A549 (cell line): ENCODE measurements at regions not wholly inside any gene's neighbourhood (a gene's known extent, or its start where the extent isn't known, plus 50 kb on each side); places are given as distances from the start of the nearest gene placed in this dataset.
"Not testable (repeated sequence)": the region's sequence is repeated elsewhere in the genome, so short reads cannot be mapped to it uniquely, and the experiment has no call there.

ENCODE experiments used
- ATAC-seq, 2 experiments: fragments of 200-7000 bp in 1 of 2; fragments of >200 bp in 1 of 2; cut with Nextera tagmentation in 1 of 2; cut with Tn5 transposase in 1 of 2; 3 replicates each; pipeline versions ENCODE4 v1.8.0 to v1.9.1; 2018 to 2020; ENCODE audit warnings: mild to moderate bottlenecking in 1 of 2, moderate library complexity in 1 of 2
- CTCF ChIA-PET: fragments of 300-600 bp; sonication (Branson Sonifier 250); formaldehyde crosslinking; extraction: SDS; loops from one replicate; lab custom pipeline; 2021; ENCODE audit warnings: antibody characterized with exemption, inconsistent platforms; lab: Yijun Ruan, JAX
- POLR2A ChIA-PET: fragments of 350-600 bp; formaldehyde crosslinking; extraction: SDS; loops from one replicate; lab custom pipeline; 2021; ENCODE audit warnings: antibody characterized with exemption, inconsistent platforms; lab: Yijun Ruan, JAX
- DNase-seq, 2 experiments: peaks; one replicate each; pipeline versions ENCODE4 v3.0.0 to v3.0.0-alpha.2; 2011 to 2016; ENCODE audit warnings: low read depth in 1 of 2, low spot score in 1 of 2
- FAIRE-seq: peaks from 2 replicates; lab custom pipeline; 2011; peaks lifted over from hg19 to GRCh38; lab: Jason Lieb, UNC
- H3K27ac ChIP-seq, 2 experiments: fragments of >200 bp; sonication (Bioruptor Twin); formaldehyde crosslinking; 3 replicates each; pipeline ENCODE4 v1.5.1; 2016 to 2017
- H3K4me1 ChIP-seq: fragments of >200 bp; sonication (Bioruptor Twin); formaldehyde crosslinking; 3 replicates; pipeline ENCODE4 v1.6.1; 2016
- H3K4me2 ChIP-seq: fragments of >200 bp; sonication (Bioruptor Twin); formaldehyde crosslinking; 3 replicates; pipeline ENCODE4 v1.6.1; 2016
- H3K4me3 ChIP-seq: fragments of >200 bp; sonication (Bioruptor Twin); formaldehyde crosslinking; 3 replicates; pipeline ENCODE4 v1.5.1; 2016
- H3K9me3 ChIP-seq: fragments of >200 bp; sonication (Bioruptor Twin); formaldehyde crosslinking; 3 replicates; pipeline ENCODE4 v1.6.1; 2016
- BHLHE40 ChIP-seq: IDR thresholded peaks from 2 replicates; pipeline ENCODE4 v1.6.1; 2012; ENCODE audit warnings: low read depth, low read length, inconsistent platforms
- CBX2 ChIP-seq: fragments of 200-600 bp; sonication (generic); IDR thresholded peaks from 2 replicates; pipeline ENCODE4 v1.6.1; 2016; ENCODE audit warnings: low read depth, mild to moderate bottlenecking, borderline replicate concordance
- CEBPB ChIP-seq, 2 experiments: fragments of >200 bp in 1 of 2; sonication (Bioruptor Twin) in 1 of 2; formaldehyde crosslinking in 1 of 2; IDR thresholded peaks; 2 replicates each; pipeline ENCODE4 v1.6.1; 2012 to 2016
- EHMT2 ChIP-seq: fragments of 200-600 bp; sonication (generic); IDR thresholded peaks from 2 replicates; pipeline ENCODE4 v1.6.1; 2016; ENCODE audit warnings: antibody characterized with exemption, low read depth, mild to moderate bottlenecking, moderate library complexity
- ELK1 ChIP-seq: fragments of 150-350 bp; IDR thresholded peaks from 2 replicates; pipeline ENCODE4 v1.6.1; 2014; ENCODE audit warnings: low read depth, mild to moderate bottlenecking, low read length
- EP300 ChIP-seq, 2 experiments: fragments of >200 bp; sonication (Bioruptor Twin); formaldehyde crosslinking; IDR thresholded peaks; 2 replicates in 1 of 2; 3 replicates in 1 of 2; pipeline ENCODE4 v1.6.1; 2016 to 2017
- ESRRA ChIP-seq: fragments of 150-350 bp; IDR thresholded peaks from 2 replicates; pipeline ENCODE4 v1.6.1; 2014; ENCODE audit warnings: mild to moderate bottlenecking, low read length, borderline replicate concordance
- FOXS1 ChIP-seq: fragments of 250-450 bp; sonication (Bioruptor Pico); IDR thresholded peaks from 2 replicates; pipeline ENCODE4 v1.5.0; 2020; ENCODE audit warnings: mild to moderate bottlenecking, moderate library complexity
- HDAC2 ChIP-seq: fragments of 200-600 bp; sonication (generic); IDR thresholded peaks from 2 replicates; pipeline ENCODE4 v1.6.1; 2016
- HEYL ChIP-seq: fragments of 250-450 bp; sonication (Bioruptor Pico); IDR thresholded peaks from 2 replicates; pipeline ENCODE4 v1.8.0; 2021; ENCODE audit warnings: mild to moderate bottlenecking, moderate library complexity
- JUN ChIP-seq, 2 experiments: fragments of >200 bp; sonication (Bioruptor Twin); formaldehyde crosslinking; IDR thresholded peaks; 2 replicates in 1 of 2; 3 replicates in 1 of 2; pipeline ENCODE4 v1.6.1; 2016 to 2017
- JUNB ChIP-seq: fragments of >200 bp; sonication (Bioruptor Twin); formaldehyde crosslinking; IDR thresholded peaks from 2 replicates; pipeline ENCODE4 v1.6.1; 2016
- KDM1A ChIP-seq: fragments of 200-600 bp; sonication (generic); IDR thresholded peaks from 2 replicates; pipeline ENCODE4 v1.6.1; 2016; ENCODE audit warnings: low read depth, mild to moderate bottlenecking
- MAFK ChIP-seq: fragments of 450-650 bp; IDR thresholded peaks from 2 replicates; pipeline ENCODE4 v1.6.1; 2014; ENCODE audit not compliant: partially characterized antibody
- MAZ ChIP-seq: fragments of 150-350 bp; IDR thresholded peaks from 2 replicates; pipeline ENCODE4 v1.6.1; 2014; ENCODE audit warnings: antibody characterized with exemption, low read depth, low read length, borderline replicate concordance
- MYC ChIP-seq: IDR thresholded peaks from 2 replicates; pipeline ENCODE4 v1.6.1; 2012; ENCODE audit warnings: mild to moderate bottlenecking, inconsistent platforms, low read length, improper control_type of control experiment, borderline replicate concordance
- NFE2L2 ChIP-seq: fragments of 150-350 bp; conservative IDR thresholded peaks from 2 replicates; pipeline ENCODE4 v1.6.1; 2014; ENCODE audit warnings: low read length
- NPAS2 ChIP-seq: fragments of 250-450 bp; sonication (Bioruptor Pico); IDR thresholded peaks from 2 replicates; pipeline ENCODE4 v1.8.0; 2022; ENCODE audit warnings: mild to moderate bottlenecking, moderate library complexity, borderline replicate concordance
- PHF8 ChIP-seq: fragments of 200-600 bp; sonication (generic); IDR thresholded peaks from 2 replicates; pipeline ENCODE4 v1.6.1; 2016; ENCODE audit warnings: low read depth, mild to moderate bottlenecking, antibody characterized with exemption, moderate library complexity, borderline replicate concordance
- RARB ChIP-seq: fragments of 250-450 bp; sonication (Bioruptor Pico); IDR thresholded peaks from 2 replicates; pipeline ENCODE4 v1.8.0; 2021; ENCODE audit warnings: mild to moderate bottlenecking, moderate library complexity
- REST ChIP-seq: fragments of 200-600 bp; sonication (generic); IDR thresholded peaks from 2 replicates; pipeline ENCODE4 v1.6.1; 2016; ENCODE audit warnings: antibody characterized with exemption, mild to moderate bottlenecking, moderate library complexity
- RFX5 ChIP-seq: fragments of 450-650 bp; IDR thresholded peaks from 2 replicates; pipeline ENCODE4 v1.7.1; 2014; ENCODE audit warnings: antibody characterized with exemption, mild to moderate bottlenecking, moderate library complexity
- ZSCAN20 ChIP-seq: fragments of 250-450 bp; sonication (Bioruptor Pico); IDR thresholded peaks from 2 replicates; pipeline ENCODE4 v1.8.0; 2022; ENCODE audit warnings: mild to moderate bottlenecking, moderate library complexity
- WGBS: methylation state at CpG from one replicate; pipeline ENCODE4 v1.1.6; 2017; ENCODE audit errors: missing lambda C conversion rate; 5-methylcytosine and 5-hydroxymethylcytosine counted together
- TF ChIP-seq, protein P1 (sequence below): IDR thresholded peaks from 2 replicates; pipeline ENCODE4 v1.6.1; 2012

- TF ChIP-seq REST = no peak
- no peak for TF ChIP-seq RARB
These were observed 86.1 kb downstream of the ADAMTS15 start (continued) for GRCh38 chr11:130534551-130534950.

DNA sequence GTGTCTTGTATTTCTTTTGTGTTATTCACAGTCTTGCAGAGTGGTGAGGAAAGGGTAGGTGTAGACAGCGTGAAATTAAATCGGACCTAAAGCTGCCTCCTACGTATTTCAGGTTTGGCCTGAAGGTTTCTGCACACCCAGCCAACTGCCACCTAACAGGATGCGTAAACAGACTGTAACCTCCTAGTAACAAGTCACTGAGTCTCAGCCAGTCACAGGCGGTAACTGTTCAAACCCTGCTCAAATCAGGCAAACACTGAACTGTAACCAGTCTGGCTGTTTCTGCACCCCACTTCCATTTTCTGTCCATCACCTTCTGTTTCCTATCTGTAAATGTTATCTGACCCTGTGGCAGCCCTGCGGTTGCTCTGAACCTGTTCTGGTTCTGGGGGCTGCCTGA lies 87.1 kb downstream of the ADAMTS15 start:
- H3K27ac ChIP-seq = no peak overlapping the region
- H3K9me3 ChIP-seq = no peaks in the 10 kb centered on the region
- 90% methylated on average over 6 of the region's 6 CpGs for WGBS
- H3K4me3 ChIP-seq = no peak overlapping the region
- ChIA-PET POLR2A (no interaction called here), CTCF (interaction anchor here (1.4 kb wide), 1 partner anchor 101 kb away, joined by 4 read pairs; no protein-coding TSS in a partner anchor)
- H3K4me2 ChIP-seq = no peak overlapping the region
- DNase-seq = no peak
- FAIRE-seq = no peak
- TF ChIP-seq EHMT2 (no peak), RARB (no peak), BHLHE40 (no peak), MAZ (no peak), KDM1A (no peak), PHF8 (no peak), NPAS2 (CRISPR knock-in tag) (no peak), JUNB (no peak), EP300 (IDR thresholded peaks at IDR 0.05) (no peak), ZSCAN20 (CRISPR knock-in tag) (no peak), RFX5 (no peak), HEYL (no peak), CEBPB (IDR thresholded peaks at IDR 0.05) (no peak), MYC (no peak), ELK1 (no peak), ESRRA (no peak)
- TF ChIP-seq, protein P1, sequence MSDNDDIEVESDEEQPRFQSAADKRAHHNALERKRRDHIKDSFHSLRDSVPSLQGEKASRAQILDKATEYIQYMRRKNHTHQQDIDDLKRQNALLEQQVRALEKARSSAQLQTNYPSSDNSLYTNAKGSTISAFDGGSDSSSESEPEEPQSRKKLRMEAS = no peak
- no peak for ATAC-seq
- no peaks in the 10 kb centered on the region for H3K4me1 ChIP-seq

DNA sequence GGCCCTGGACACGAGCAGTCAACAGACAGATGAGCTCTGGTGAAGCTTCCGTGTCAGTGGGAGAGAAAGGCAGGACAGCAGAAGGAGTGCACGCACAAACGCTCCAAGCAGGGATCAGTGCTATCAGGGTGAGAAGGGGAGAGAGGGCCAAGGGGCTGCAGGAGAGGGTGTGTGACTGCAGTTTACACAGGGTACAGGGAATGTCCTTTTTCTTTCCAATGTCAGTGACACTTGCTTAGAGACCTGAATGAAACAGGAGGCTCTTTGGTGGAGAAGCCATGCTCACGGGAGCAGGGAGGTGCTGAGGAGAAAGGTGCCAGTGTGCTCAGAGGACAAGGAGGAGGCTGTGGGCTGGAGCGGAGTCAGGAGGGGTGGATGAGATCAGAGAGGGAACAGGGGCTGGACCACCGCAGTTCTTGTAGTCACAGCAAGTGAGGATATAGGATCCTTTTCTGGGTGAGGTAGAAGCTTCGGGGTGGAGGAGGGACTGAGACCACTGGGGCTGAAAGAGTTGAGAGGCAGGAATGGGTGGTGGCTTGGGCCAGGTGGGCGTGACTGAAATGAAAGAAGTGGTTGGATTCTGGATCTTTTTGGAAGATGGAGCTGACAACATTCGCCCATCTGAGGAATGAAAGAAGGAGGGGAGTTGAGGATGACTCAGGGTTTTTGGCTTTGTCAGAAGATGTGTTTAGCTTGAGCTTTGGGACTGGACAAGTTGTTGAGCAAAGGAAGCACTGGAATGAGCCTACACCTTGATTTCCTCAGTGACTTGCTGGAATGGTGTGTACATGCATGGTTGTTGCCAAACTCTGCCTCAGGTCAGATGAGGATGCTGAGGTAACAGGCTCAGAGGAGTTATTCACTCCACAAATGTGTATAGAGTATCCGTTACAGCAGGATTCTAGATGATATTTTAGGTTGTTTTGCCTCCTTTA lies 87.9 kb downstream of the ADAMTS15 start:
- no peak for TF ChIP-seq HDAC2
- TF ChIP-seq CBX2 = no peak
- TF ChIP-seq EP300 (IDR thresholded peaks at IDR 0.05) = no peak
- no peak for TF ChIP-seq BHLHE40
- no peak for TF ChIP-seq JUNB
- TF ChIP-seq NFE2L2 = 0 out of 2 replicates have a peak, but pooled peaks have one; percentile 3
- TF ChIP-seq REST = no peak
- TF ChIP-seq MAFK = peak; percentile 31
- no peak for TF ChIP-seq JUN (IDR thresholded peaks at IDR 0.05)
- TF ChIP-seq FOXS1 (CRISPR knock-in tag) = no peak
- POLR2A ChIA-PET = no interaction called here
- ATAC-seq = no peak; a peak in 1 of 6 replicates
- no peak overlapping the region; the same call in 2 of the 3 replicates for H3K4me2 ChIP-seq
- H3K4me3 ChIP-seq = no peak overlapping the region
- CTCF ChIA-PET = interaction anchor here (1.4 kb wide), 1 partner anchor 101 kb away, joined by 4 read pairs; no protein-coding TSS in a partner anchor
- peak in 1 of 2 experiments; percentile 4 for DNase-seq
- no peak for FAIRE-seq
- no peaks in the 10 kb centered on the region for H3K9me3 ChIP-seq
- no peaks in the 10 kb centered on the region for H3K4me1 ChIP-seq
- peak overlapping the region in 1 of 2 experiments; percentile 6; a peak in 1 of 6 replicates for H3K27ac ChIP-seq
- 88% methylated on average over 11 of the region's 11 CpGs for WGBS

GRCh38 chr11:130539680-130540079 lies 91.2 kb downstream of the ADAMTS15 start:
- H3K4me2 ChIP-seq, H3K4me3 ChIP-seq, ATAC-seq, H3K27ac ChIP-seq, FAIRE-seq, DNase-seq, POLR2A ChIA-PET, H3K4me1 ChIP-seq, H3K9me3 ChIP-seq: not testable (repeated sequence)
- CTCF ChIA-PET = interaction anchor here (1.1 kb wide), 1 partner anchor 9 kb away, joined by 5 read pairs; no protein-coding TSS in a partner anchor
- WGBS = 85% methylated on average over 1 of the region's 1 CpG
